Limb (tissue), 2 donors: ENCODE measurements at regions not wholly inside any gene's neighbourhood (a gene's known extent, or its start where the extent isn't known, plus 50 kb on each side); places are given as distances from the start of the nearest gene placed in this dataset.
A peak's percentile ranks its signal among the peaks of the same experiment; 100 is the strongest.

Experiments used
- DNase-seq, 2 donors: peaks; one replicate each; pipeline ENCODE4 v3.0.0-alpha.2; 2016; ENCODE audit errors: extremely low spot score in 2 of 2

DNA sequence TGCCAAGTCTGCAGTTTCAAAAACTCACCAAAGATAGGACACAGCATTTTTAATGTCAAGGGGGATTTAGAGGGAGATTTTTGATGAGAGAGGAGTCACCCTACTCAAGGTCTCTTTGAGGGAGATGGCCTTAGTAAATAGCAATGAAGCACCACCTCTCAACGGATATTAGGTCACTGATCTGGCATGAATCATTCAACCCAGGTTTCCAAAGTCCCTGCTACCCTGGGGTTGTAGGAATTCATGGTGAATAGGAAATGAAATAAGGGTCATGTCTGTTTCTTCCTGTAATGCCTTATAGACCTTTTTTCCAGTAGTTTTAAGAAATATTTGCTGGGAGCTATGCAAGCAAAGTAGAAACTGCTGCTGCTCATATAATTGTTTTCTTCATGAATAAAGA is 2154.9 kb downstream of the LRRC4C start:
- DNase-seq, result no peak

DNA sequence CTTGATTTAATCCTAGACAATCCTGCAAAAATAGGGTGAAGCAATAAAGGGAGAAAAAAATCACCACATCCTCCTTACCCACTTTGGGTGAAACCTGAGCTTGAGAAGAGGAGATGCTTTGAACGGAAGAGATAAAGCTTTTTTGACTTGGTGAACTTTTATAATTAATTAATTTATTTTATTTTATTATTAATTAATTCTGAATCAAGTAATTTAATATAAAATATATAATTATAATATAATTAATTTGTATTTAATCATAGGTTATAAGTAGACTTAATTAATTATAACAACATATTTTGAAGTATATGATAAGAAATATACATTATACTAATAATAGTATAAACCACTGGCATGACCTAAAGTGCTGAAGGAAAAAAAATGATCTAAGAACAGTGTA is 2164.8 kb downstream of the LRRC4C start:
- no peak for DNase-seq

DNA sequence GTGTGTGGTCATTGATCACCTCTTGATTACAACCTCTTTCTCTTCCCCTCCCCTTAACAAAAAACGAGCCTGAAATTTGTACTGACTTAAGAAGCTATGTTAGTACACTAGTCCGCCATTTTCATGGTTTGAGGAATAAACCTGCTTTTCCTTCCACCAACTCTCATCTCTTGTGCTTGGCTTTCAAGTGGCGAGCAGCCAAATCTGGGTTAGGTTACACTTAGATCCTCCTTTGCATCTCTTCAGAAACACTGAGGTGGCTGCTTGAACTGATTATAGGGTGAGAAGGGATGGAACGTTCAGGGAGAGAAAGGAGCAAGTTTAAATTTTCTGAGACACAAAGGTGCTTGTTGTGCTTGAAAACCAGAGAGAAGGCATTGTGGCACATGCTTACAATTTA is 2171.4 kb downstream of the LRRC4C start:
- no peak for DNase-seq

DNA sequence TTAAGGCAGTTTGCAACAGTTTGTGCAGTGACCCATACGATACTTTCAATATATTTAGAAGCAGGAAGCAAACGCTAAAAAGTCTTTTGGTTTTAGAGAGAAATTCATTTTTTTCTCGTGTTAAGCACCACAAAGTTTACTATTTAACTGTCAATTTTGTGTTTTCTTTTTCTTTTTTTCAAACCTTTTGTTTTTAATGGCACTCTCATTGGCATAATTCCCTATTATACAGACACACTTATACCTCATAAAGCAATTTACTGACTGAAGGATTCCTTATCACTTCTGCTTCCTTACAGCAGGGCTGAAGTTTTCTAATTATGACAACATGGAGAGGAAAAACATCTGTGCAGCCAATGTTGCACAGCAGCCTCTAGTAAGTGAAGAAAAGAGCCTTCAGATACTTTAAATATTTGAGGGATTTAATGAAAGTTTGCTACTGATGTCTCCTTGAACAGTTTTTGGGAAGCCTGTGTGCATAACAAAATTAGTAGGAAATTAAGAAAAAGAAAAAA is 2191.2 kb downstream of the LRRC4C start:
- DNase-seq, result no peak

DNA sequence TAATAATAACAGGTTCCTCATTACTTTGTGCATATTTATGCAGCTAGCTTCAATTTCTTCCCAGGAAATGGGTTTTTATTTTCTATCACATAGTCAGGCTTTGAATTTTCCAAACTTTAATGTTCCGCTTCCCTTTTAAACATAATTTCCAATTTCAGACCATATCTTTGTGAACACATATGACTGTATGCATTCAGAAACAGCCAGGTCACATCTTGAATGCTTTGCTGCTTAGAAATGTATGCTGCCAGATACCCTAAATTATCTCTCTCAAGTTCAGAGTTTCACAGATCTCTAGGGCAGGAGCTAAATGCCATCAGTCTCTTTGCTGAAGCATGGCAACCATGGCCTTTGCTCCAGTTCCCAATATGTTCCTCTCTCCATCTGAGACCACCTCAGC is 2203.8 kb downstream of the LRRC4C start:
- DNase-seq, result no peak

DNA sequence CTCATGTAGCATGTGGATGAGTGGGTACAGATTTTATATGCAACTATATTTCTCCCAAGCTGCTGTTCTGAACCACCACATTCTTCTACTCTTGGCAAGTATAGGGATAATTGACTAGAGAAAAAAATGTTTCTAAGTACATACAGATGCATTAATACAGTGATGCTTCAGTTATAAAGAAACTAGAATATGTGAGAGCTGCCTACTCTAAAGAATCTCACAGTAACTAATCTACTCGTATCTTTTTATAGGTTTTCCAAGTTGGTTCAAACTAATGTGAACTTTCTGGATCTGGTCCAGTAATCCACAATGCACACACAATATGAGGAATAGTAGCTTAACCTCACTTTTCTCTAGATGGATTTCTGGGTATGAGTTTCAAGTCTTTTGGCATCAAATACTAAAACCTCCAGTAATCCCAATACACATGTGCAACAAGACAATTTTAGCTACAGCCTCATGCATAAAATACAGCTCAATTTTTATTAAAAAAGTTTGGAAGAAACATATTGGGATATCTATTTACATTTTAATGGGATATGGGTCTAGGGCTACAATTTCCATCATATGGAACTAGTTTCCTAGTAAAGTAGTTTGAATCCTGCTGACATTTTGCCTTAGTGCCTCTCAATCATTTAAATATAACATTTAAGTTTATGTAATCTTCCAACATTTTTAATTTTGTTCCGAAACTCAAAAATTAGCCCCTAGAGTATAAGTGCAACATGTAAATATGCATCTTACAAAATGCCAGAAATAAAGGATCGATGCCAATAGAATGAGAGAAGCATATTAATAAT is 2209.7 kb downstream of the LRRC4C start:
- peak in 1 of 2 donors; percentile 66 for DNase-seq

DNA sequence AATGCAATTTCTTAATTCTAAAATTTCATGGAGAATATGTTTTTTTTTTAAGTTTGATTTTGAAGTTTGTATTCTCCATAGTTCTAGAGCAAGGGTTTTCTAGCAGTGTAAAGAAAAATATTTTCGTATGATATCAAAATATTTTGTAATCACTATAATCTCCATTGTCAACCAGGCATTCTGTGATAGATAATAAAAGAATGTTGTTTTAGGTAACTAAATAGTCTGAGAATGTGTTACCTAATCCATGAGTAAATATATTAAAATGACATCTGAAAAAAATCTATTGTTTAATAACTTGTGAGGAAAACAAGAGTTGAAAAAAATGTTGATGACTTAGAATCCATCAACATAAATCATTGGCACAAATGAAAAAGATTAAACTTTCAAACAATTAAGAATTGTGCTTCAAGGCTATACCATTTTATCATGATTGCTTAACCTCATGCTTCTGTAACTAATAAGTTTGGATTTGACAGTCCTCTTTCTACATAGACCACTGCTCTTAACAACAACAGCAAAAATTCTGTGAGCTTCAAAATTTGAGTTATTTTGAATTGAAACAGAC is 2211.8 kb downstream of the LRRC4C start:
- DNase-seq, result no peak

DNA sequence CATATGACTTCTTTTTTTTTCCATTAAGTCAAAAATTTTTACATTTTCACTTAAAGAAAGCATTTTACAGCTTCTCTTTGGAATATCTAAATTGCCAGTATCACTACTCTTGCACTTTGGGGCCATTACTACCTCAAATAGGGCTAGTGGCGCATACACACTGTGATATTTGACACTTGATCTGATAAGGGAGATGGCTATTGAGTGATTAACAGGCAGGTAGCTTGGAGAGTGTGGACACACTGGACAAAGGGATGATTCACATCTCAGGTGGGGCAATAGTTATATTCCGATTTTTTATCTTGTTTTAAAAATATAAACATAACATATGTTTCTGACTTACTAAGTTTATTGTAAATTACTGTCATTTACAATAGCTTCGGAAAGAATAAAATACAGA is 2219.9 kb downstream of the LRRC4C start:
- DNase-seq, result no peak

DNA sequence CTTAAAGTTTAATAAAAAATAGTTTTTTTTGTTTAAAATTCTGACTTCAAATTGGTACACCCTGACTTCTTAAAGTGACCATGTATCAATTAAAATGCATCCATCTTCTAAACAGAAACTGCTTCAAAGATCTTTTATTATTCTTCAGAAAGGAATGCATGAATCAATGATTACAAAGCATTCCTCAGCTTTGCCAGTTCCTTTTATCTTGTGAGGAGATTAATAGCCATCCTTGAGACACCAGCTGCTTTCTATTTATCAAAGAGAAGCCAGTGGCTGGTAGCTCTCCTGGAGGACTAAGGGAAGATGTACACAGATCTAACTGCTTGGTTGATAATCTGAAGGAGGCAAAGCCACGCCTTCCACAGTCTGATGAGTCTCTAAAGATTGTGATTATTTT is 2222.5 kb downstream of the LRRC4C start:
- no peak for DNase-seq

DNA sequence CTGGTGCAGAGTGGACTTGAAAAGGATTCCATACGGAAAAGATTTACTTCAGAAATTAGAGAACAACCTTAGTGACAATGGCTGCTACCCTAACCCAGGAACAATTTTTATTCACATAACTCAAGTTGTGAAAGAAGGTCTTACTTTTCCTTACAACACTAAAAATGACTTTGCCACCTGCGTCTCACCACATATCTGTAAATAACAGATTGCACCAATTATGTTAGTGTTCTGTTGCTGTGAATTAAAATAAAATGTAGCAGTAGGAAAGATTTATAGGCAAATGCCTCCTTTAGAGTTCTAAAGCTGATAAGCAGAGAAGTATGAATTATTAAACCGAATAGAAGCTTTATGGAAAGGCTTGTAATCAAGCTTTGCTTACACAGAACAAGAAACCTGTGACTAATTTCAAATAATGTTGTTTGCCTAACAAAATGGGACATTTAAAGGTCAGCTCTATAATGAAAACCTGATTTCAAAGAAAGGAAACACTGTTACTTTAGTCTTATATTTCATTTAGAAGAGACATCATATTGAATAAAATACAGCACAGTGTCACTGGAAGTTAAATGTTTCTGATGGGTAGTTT is 2237.8 kb downstream of the LRRC4C start:
- DNase-seq, result no peak

DNA sequence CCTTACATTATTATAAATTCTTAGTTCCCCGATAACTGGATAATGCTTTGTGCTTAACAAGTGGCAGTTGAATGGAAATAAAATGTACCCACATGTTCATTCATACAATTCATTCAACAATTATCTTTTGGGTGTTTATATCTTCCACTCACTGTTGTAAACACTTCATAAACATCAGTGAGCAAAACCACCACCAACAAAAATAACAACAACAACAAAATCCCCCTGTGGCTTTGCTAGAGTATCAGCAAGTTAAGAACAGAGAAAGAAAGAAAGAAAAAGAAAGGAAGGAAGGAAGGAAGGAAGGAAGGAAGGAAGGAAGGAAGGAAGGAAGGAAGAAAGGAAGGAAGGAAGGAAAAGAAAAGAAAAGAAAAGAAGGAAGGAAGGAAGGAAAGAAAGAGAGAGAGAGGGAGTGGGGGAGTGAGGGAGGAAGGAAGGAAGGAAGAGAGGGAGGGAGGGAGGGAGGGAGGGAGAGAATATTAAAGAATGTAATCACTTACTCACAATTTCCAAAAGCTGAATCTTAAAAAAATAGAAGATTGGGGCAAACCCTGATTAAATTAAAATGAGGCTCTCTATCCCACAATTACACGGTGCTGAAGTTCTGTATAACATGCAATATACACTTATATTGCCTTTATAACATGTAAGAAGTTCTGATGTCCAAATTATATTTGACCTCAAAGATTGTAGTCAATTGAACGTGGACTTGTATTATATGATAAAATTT is 2238.8 kb downstream of the LRRC4C start:
- no peak for DNase-seq

DNA sequence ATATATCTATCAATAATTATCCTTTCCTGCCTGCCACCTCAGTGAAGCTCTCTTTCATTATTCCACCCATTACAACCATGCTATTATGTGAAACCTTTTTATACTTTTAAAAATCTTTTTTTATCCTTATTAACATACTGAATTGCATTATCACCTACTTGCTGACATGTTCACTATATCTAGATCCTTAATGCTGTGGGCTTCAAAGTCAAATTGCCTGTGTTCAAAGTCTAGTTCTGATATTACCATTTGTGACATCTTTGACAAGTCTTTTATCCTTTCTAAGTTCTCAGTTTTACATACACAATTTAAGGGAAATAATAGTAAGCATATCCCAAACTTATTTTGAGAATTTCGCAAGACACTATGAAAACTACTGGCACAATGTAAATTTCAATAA is 2239.4 kb downstream of the LRRC4C start:
- no peak for DNase-seq

DNA sequence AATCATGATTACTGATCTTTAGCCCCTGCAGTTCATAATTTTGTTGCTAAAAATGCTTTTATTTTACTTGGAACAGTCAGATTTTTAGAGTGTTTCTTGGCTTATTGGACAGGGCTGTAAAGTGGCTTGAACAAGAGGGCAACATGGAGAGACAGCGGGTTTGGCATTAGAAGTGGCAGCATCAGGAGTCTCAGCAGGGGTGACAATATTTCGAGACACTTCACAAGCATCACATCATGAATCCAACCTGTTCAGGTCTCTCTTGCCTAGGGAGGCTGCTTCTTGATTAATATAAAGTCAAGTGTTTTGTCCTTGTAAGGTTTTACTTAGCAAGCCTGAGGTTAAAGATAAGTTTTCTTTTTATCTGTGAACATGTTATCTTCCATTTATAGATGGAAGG is 2249.5 kb downstream of the LRRC4C start:
- DNase-seq, result no peak

DNA sequence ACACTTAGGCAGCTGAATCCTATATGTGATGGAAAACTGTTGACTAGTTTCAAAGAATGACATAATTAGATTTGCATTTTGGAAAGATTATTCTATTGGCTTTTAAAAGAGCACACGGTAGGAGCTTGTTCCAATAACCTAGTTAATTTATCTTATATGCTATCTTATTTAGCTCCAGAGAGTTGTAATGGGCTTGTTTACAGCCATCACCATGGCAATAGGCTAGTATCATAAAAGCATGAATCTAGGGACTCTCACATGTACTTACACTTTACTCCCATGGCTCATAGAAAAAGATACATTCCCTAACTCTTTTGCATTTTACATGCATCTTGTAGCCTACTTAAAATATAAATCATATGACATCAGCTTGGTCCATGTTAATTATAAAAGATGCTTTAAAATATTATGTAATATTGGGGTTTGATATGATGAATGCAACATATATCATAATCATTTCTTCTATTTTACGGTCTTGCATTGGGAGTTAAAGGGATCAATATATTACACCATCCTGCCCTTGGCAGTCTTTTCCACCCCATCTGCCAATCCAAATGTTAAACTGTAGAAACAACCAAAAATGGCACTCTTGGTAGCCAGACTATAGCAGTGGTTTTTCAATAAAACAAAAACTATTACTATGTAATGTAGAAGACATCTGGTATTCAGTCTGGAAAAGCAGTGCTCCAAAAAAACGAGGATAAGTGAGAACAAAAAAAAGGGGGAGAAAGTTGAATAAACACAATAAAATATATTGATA is 2254.0 kb downstream of the LRRC4C start:
- DNase-seq, result peak in 1 of 2 donors; percentile 45

DNA sequence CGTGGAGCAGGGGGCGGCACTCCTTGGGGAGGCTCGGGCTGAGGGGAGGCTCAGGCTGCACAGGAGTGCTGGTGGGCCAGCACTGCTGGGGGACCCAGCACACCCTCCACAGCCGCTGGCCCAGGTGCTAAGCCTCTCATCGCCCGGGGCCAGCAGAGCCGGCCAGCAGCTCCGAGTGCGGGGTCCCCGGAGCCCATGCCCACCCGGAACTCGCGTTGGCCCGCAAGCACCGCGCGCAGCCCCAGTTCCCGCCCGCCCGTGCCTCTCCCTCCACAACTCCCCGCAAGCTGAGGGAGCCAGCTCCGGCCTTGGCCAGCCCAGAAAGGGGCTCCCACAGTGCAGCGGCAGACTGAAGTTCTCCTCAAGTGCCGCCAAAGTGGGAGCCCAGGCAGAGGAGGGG is 2266.8 kb downstream of the LRRC4C start:
- DNase-seq, result no peak

DNA sequence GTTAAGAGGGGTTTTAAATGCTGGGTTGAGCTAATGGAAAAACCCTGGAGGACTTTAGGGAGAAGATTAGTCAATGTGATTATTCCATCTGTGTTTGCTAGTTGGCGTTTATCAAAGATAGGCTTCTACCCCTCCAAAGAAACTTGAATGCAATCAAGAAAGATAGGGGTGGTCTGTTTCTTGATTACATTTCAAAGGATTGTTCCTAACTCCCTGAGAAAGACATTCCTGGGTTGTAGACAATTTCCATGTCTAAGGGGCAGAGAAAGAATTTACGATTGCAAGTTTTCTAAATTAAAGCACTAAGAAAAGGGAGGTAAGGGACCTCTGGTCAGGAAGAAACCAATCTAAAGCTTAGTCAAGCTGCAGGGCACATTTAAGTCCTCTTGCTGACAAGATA is 2268.7 kb downstream of the LRRC4C start:
- no peak for DNase-seq

DNA sequence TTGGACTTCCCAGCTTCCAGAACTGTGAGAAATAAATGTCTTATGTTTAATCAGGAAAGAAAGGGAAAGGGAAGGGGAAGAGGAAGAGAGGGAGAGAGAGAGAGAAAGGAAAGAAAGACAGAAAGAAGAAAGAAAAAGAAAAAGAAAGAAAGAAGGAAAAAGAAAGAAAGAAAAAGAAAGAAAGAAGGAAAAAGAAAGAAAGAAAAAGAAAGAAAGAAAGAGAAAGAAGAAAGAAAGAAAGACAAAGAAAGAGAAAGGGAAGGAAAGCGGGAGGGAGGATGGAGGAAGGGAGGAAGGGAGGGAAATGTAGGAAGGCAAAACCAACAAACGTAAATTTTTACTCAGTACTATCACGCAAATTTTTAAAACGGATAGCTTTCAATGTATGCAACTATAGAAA is 2281.8 kb downstream of the LRRC4C start:
- DNase-seq, result no peak

DNA sequence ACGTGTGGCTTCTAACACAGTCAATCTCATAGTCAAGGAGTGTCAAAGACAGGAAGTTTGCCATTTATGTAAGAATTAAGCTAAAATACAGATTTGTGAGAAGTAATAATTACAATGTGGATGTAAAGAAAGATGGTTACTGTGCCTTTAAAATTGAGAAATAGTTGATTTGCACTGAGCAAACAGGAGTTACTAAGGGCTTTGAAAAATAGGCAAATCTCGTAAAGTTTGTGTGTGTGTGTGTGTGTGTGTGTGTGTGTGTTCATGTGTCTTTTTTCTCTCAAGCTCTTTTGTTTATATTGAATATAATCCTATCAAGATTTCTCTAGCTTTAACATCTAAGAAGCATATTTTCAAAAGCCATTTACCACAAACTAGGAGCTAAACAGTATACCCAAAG is 2284.5 kb downstream of the LRRC4C start:
- DNase-seq, result no peak

DNA sequence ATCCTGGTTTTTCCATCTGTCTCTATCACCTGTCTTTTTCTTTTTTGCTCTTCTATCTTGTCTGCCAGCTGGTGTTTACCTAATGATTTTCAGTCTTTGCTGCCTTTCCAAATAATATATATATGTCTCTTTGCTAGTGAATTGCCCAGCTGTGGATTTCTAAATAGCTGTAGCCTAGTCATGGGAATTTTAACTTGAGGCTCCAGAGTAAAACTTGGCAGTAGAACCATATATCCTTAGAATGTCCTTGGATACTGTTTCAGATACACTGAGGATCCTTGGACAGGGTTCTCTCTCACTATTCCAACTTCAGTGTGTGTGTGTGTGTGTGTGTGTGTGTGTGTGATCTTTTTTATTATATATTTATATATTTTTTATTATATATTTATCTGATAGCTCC is 2285.3 kb downstream of the LRRC4C start:
- DNase-seq, result peak in 1 of 2 donors; percentile 51

DNA sequence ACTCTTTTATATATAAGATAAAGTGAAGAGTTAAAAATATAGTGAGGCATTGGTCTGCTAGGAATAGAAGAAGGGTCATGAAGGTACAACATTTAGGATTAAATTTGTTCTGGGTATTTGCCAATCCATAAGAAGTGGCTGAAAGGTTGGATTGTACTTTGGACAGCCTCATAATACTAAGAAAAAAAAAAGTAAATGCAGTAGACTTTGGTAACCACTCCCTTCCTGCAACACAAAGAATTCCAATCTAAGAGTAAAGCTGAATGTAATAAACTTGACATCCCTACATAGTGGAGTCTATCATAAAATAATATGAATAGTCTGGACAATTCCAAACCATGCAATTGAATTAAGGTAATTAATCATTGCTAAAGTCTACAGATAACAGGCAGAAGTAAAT is 2294.4 kb downstream of the LRRC4C start:
- no peak for DNase-seq

DNA sequence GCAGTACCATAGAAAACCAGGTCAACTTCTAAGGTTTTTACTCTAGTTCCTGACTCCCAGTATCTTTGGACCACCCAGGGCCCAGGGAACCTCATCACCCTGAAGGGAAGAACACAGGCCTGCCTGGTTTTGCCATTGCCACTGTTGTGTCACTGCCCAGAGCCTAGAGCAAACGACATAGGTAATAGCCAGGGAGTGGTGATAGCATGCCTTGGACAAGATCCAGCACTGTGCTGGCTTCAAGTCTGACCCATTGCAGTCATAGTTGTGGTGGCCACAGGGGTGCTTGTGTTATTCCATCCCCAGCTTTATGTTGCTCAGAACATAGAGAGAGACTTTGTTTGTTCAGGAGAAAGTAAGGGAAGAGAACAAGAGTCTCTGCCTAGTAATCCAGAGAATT is 2310.2 kb downstream of the LRRC4C start:
- no peak for DNase-seq
